ENCODE measurements at regions not wholly inside any gene's neighbourhood (a gene's known extent, or its start where the extent isn't known, plus 50 kb on each side); places are given as distances from the start of the nearest gene placed in this dataset.
"Not testable (repeated sequence)": the region's sequence is repeated elsewhere in the genome, so short reads cannot be mapped to it uniquely, and the experiment has no call there.

- no peak for DNase-seq
Observed at GRCh38 chr5:56685503-56686217, 129.7 kb upstream of the MAP3K1 start.

- no peak for DNase-seq
Observed at GRCh38 chr5:56684159-56684558, 131.2 kb upstream of the MAP3K1 start.

- no peak for DNase-seq
Observed at GRCh38 chr5:56683733-56684132, 131.6 kb upstream of the MAP3K1 start.

GRCh38 chr5:56683281-56683680, 132.1 kb upstream of the MAP3K1 start:
- no peak for DNase-seq

GRCh38 chr5:56681346-56681745, 134.0 kb upstream of the MAP3K1 start:
- no peak for DNase-seq

- DNase-seq, result no peak
Observed at GRCh38 chr5:56680731-56681130, 134.6 kb upstream of the MAP3K1 start.

- DNase-seq, result no peak
Observed at GRCh38 chr5:56677690-56678305, 137.6 kb upstream of the MAP3K1 start.

- no peak for DNase-seq
Observed at GRCh38 chr5:56676091-56676768, 139.1 kb upstream of the MAP3K1 start.

GRCh38 chr5:56674441-56674840, 140.9 kb upstream of the MAP3K1 start:
- no peak for DNase-seq

GRCh38 chr5:56673171-56673570, 142.2 kb upstream of the MAP3K1 start:
- no peak for DNase-seq

GRCh38 chr5:56671571-56671970, 143.8 kb upstream of the MAP3K1 start:
- no peak for DNase-seq

- no peak for DNase-seq
Observed at GRCh38 chr5:56670916-56671315, 144.4 kb upstream of the MAP3K1 start.

- no peak for DNase-seq
Observed at GRCh38 chr5:56669534-56670483, 145.5 kb upstream of the MAP3K1 start.

- no peak for DNase-seq
Observed at GRCh38 chr5:56668996-56669395, 146.4 kb upstream of the MAP3K1 start.

GRCh38 chr5:56667692-56668091, 147.7 kb upstream of the MAP3K1 start:
- DNase-seq, result no peak

- DNase-seq, result no peak
Observed at GRCh38 chr5:56666901-56667300, 148.4 kb upstream of the MAP3K1 start.

GRCh38 chr5:56665117-56665516, 150.2 kb upstream of the MAP3K1 start:
- DNase-seq, result not testable (repeated sequence)

GRCh38 chr5:56664025-56664424, 151.3 kb upstream of the MAP3K1 start:
- no peak for DNase-seq

- DNase-seq, result no peak
Observed at GRCh38 chr5:56663523-56663922, 151.8 kb upstream of the MAP3K1 start.

- no peak for DNase-seq
Observed at GRCh38 chr5:56662893-56663292, 152.5 kb upstream of the MAP3K1 start.

- DNase-seq, result no peak
Observed at GRCh38 chr5:56659971-56660370, 155.4 kb upstream of the MAP3K1 start.

GRCh38 chr5:56658972-56659371, 156.4 kb upstream of the MAP3K1 start:
- no peak for DNase-seq
